ENCODE measurements at regions not wholly inside any gene's neighbourhood (a gene's known extent, or its start where the extent isn't known, plus 50 kb on each side); places are given as distances from the start of the nearest gene placed in this dataset.

- TF ChIP-seq CTCF (IDR thresholded peaks at IDR 0.05) (no peak), POLR2AphosphoS5 (IDR thresholded peaks at IDR 0.05) (no peak), POLR2A (IDR thresholded peaks at IDR 0.05) (no peak)
These were observed 273.3 kb upstream of the MAF start for GRCh38 chr16:79873825-79874224.
